ENCODE measurements at regions not wholly inside any gene's neighbourhood (a gene's known extent, or its start where the extent isn't known, plus 50 kb on each side); places are given as distances from the start of the nearest gene placed in this dataset.

DNA sequence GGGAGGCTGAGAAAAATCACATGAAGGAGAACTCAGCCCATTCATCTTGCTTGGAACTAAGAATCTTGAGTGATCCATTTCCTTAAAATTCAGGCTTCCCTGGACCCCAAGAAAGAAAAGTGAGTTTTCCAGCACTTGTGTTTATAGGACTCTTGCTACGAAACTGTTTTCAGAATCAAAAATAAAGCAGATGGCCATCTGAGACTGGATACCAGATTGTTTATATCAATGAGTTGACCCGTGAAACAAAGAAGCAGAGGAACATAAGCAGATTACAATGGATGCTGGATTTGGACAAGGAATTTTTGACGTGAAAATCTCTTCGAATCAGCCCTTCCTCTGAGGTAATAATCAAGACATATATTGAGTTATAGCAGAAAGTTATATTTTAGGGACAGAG, 223.2 kb downstream of the SYK start:
- DNase-seq = no peak

DNA sequence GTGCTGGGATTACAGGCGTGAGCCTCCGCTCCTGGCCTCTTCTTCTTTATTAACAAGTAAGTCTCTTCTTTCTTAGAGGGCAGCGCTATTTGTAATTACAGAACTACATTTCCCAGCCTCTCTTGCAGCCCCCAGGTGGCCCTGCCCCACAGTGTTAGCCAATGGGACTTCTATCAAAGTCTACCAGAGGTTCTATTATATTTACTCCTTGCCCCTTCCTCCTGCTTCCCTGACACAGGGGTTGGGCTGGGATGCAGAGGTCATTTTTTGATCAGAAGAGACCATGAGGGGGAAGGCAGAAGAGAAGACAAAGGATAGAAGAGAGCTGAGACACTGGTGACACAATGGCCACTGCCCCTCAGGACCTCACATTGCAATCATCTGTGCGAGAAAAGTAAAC, 224.2 kb downstream of the SYK start:
- no peak for DNase-seq

DNA sequence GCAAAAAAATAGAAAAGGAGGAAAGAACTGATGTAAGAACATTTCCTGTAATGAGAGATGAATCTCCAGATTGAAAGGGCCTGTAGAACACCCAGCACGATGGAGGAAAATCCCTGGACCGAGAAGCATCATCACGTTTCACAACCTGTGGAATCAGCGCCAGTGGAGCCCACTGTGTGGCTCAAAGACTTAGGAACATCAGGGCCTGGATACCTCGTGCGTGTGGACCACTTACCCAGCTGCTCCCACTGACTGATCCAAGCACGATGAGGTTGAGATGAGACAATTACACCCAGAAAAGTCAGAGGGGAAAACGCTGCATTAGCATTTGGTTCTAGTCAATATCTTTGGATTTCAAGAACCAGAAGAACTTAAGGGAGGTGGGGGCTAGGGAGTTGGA, 224.6 kb downstream of the SYK start:
- DNase-seq = no peak

DNA sequence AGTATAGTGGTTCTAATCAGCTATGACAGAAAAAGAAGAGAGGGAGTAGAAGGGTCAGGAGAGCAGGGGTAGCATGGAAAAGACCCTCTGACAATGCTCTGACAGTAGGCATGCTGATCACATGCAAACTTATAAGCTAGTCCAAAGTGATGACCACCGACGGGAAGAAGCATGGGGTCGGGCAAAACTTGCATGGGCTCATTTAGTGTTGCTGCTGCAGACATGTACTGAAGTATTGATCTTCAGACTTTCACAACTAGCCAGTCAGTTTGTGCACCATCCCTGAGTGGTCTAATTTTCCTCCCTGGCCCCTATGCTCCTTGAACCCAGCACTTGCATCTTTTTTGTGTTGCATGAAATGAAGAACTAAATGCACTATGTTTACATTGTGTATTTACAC, 225.4 kb downstream of the SYK start:
- DNase-seq = no peak

DNA sequence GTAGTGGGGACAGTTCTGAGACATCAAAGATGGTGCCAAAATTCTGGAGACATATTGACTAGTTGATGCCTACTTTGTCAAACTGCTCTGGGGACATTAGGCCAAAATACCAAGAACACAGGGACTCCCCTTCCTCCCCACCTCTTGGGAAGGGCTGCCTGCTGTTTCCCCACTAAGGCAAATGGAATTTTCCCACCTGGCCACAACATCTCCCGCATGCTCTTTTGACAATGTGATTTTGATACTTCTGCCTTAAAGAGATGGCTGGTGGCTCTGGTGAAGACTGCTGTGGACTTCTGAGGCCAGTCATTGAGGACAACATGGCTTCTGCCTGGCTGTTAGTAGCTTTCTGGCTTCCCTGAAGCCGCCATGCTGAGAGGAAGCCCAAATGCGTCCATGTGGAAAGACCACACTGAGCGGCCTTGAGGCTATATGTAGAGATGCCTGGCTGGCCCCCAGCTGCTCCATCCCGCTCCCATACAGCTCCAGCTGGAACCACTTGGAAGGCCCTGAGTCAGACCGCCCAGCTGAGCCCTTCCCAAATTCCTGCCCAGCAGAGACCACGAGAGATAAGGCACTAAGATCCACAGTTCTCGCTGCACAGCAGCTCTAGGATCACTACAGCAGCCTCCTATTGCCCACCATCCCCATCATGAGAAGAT, 226.7 kb downstream of the SYK start:
- no peak for DNase-seq

DNA sequence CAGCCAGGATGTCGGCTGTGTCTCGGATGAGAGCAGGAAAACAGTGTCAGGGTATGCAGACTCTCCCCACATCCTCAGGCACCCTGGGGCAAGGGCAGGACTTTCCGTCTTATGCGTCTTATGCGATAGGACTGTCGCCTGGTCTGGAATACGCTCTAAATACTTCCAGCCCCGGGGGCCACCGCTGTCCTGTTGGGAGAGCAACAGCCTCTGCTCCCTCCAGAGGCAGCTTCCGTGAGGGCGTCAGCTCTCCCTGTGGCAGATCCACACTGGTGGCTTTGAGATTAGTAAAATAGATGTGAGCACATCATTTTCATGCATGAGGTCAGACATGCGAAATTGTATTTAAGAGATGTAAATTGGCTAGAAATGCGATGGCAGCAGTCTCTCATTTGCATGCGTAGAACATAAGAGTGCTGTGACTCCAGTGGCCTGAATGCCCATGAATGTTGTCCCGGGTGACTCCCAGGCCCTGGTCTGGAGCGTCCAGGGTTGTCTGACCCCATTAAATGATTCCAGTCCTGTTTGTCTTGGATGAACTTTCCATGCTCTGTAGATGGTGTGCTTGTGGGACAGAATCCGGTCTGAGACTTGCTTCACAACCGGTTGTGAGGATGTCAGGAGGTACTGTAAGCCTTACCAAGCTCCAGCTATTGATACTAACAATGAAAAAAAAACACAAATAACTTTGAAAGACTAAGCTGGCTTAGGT, 228.2 kb downstream of the SYK start:
- no peak for DNase-seq

DNA sequence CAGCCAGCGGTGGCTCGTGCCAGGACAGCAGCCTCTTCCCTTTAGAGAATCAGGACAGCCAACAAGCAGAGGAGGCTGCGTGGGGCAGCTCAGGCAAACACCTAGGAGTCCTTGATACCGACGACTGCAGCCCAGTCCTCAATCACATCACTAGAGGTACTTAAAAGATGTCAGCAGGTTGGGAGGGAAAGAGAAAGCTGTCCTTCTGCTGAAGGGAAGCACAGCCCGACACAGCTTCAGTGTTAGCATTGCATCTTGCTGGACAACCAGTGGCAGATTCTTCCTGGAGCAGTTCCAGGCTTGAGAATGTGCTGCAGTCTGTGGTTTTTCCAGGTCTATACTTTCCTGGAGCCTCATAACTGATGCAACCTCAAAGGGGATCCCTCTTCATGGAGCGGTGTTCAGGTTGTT, 230.5 kb downstream of the SYK start:
- DNase-seq = no peak

DNA sequence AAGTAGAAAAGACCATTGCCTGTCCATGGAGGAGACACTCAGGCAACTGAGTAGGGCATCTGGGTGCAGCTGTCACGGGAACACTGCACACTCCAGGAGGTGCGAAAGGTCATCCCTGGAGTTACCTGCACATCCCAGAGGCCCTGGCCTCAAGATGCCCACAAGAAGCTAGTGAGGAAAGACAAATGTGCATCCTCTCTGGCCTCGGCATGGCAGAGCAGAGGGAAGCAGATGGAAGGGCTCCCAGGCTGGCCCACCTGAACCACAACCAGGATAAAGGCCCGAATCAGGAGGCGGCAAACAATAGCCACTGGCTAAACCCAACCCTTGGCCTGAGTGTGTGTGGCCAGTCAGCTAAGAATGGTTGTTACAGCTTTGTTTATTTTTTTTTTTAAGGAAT, 231.7 kb downstream of the SYK start:
- DNase-seq = no peak

DNA sequence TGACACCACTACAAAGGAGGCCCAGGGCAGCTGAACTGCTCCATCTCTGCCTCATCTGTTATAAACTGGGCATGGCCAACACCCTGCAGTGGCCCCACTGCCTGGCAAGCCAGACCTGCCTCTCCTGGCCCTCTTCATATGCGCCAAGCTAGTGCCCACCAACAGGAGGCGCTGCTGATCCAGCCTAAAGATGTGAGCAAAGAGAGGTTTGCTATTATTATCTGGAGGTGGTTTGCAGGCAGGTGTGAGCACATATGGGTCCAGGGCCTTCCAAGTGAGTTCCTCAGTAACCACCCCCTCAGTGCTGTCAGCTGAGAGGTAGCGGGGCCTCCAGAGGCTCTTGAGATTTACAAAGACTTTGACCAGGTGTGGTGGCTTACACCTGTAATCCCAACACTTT, 232.2 kb downstream of the SYK start:
- no peak for DNase-seq

DNA sequence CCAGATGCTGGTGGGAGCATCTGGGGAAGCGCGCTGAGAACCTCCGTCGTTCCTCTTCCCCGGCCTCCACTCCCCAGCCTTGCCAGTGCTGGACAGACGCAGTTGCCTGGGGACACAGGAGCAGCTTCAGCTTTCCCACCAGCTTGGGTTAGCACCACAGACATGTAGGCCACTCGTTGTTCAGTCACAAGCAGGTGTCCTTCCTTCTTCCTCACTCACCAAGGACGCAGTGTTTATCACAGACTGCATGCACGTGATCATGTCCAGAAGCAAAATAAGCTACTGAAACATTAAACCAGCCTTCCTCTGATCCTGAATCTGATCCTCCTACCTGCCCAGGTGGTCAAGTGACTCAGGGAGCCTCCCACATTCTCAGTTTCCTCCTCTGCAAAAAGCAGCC, 232.9 kb downstream of the SYK start:
- no peak for DNase-seq

DNA sequence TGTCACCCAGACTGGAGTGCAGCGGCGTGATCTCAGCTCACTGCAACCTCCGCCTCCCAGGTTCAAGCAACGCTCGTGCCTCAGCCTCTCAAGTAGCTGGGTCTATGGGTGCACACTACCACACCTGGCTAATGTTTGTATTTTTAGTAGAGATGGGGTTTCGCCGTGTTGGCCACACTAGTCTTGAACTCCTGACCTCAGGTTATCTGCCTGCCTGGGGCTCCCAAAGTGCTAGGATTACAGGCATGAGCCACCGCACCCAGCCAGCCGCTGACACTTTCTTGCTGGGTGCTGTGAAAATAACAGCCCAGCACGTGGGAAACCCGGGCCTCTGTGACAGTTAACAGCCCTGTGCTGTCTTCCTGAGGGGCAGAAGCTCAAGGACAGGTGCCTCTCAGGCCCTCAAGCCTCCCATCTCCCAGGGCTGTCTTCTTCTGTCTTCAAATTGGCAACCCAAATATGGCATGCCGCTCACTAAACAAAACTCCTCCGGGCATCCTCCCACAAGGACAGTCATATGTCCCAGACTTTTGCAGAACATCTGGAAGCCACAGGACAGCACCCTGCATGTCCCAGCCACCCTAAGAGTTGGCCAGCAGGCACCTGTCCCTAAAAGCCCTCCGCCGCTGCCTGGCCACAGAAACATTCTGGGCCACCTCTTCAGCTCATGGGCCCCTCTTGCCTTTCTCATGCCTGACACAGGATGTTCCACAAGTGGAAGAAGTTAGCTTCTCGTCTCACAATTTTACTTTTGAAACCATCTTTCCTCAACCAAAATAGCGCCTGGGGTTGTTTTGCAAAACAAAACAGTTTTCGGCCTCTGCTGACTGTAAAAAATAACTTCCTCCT, 233.6 kb downstream of the SYK start:
- DNase-seq = no peak

DNA sequence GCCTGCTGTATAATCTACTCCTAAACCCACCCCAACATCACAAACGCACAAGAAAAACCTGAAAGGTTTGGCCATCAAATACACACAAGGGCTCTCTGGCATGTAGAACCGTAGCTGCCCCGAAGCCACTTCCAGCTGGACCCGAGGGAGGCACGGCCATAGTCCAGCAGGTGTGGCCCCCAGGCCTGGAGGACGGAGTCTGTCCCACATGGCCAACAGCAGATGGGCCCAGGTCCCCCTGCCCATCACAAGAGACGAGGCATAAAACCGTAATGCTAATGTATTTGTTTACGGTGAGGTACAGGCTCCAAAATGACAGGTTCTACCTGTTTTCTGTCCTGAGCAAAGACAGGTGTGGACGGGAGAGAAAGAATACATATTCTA, 234.2 kb downstream of the SYK start:
- no peak for DNase-seq

DNA sequence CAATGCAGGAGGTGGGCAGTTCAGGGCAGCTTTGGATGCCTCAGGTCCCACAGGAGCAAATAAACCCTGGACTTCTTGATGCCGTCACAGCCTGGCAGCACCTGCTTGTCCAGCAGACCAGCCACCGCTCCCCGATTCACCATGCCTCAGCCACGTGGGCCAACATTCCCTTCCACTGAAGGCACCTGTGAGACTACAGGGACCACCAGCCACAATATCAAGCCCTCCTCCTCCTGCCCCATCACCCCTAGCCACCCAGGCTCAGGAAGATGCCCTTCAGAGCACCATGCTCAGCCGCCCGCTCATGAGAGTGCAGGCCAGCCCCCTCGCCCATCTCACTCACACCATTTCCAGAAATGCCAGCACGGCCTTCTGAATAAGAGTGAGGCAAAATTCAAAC, 234.7 kb downstream of the SYK start:
- no peak for DNase-seq

DNA sequence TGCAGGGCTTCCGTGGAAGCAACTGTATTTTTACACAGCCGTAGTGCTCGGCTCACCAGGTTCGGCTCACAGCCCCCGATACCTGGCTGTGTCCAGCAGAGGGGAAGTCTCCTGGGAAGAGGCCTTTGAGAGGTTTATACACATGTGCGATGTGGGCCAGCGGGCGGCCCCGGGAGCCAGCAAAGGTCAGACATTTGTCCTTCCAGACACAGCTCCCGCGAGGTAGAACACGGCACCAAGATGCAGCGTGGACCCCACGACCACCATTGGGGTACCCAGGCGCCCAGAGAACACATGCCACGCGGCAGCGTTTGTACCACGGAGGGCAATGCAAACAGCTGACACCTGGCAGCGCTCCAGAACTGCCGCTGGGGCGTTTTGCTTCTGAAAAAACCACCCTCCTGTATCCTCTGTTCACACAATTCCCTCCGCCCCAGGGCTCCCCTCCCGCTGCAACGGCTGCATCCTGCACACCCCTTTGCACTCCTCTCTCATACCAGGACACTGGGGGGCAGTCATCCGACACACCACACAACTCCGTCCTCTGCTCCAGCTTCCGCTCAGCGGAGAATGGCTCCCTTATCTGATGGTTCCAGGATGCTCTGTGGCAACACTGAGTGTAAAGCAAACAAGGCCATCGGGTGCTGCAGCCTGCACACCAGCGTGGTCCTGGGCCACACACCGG, 235.3 kb downstream of the SYK start:
- peak; percentile 84 for DNase-seq

DNA sequence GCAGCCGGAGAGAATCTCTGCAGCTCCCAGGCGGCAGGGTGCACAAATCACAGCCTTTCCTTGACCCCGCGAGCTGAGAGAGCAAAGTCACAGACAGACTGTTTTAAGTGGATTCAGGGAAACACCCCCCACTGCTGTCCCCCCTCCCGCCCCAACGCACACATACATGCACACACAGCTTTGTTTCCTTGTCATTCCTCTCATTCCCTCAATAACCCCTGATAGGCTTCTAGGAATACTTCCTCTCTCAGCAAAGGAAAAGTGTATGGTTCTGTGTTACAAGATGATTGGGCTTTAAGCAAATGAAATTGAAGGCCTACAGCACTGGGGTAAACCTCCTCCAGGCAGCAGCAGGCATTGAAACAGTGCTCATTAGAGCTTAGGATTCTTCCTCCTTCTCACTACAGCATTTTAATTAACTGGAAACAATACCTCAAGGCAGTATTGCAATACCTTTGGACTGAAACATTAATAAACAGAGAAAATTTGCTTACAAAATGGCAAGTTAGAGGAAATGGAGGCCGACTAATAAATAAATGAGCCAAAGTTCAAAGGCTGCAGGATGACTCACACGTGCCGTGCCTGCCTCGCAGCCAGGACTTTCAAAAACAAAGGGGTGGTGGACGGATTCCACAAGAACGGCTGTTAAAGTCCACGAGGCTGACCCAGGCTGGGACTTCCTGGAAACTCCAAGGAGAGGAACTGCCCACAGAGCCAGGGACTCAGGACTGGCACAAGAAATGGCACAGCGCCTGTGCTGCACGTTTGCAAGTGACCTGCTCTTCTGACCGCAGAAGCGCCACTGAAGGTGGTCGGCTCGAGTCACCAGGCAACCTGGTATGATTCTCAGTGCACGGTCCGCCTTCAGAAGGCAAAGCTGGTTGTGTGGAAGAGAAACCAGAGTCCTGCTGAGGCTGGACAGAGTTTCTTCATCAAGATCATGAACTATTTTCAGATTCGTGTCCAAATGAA, 236.2 kb downstream of the SYK start:
- DNase-seq = no peak

DNA sequence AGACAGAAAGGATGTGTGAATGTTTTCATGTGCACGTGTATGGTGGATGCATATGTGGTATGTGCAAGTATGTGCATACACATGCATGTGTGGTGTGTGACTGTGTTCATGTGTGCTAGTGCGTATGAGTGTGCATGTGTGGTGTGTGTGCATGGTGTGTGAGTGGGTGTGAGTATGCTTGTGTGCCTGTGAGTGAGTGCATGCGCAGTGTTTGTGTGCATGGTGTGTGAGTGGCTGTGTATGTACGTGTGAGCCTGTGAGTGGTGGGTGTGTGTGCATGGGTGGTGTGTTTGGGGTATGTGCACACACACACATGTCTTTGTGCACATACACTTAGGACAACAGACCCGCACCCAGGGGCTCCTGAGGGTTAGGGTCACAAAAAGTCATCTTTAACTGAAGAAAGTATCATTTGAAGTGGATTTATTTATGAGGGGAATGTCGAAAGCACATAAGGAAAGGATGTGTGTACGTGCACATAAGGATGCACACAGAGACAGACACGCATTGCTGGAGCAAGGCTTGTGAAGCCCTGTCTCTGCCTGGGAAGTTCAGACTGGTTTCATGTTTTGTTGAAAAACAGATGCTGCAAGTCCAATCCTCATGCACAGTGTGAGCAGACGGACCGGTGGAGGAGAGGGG, 237.0 kb downstream of the SYK start:
- no peak for DNase-seq

DNA sequence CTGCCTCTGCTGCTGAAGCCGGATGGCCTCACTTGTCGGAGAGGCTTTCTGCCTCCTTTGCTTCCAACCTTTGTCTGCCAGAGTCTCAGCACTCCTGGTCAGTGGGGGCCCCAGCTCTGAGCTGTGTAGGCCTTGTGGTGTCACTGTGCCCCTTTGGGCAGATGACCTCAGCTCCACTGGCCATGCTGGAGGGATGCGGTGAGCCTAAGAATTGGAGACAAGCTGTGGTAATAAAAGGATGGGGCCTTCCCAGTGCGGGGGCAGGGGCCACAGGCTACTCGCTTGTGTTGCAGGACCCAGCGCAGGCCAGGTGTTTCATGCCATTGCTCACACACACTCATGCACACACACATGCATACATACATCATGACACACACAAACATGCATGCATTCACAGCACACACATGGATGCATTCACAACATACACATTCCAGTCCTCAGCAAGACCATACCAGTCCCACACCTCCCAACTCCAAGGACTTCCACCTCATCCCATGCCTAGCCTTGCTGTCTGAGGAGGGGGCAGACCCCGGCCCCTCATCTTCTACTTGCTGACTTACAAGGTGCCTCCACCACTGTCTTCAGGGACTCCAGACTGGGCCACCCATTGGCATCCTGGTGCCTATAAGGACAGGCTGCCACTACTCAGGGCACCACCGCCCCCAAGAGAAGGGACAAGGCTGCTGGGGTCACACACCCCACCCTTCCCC, 237.7 kb downstream of the SYK start:
- no peak for DNase-seq

DNA sequence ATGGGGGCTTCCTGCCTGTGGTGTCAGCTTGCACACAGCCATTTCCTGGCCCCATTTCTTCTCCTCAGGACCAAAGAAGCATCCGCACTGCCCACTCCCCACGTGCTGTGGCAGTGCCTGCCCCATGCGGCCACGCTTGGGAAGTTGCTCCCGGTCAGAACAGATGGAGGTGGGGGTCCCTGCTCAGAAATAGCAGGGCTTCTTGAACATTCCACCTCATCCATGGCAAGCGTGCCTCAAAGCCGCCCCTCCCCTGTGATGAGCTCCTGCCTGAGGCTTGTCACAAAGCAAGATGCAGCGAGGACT, 238.2 kb downstream of the SYK start:
- no peak for DNase-seq

DNA sequence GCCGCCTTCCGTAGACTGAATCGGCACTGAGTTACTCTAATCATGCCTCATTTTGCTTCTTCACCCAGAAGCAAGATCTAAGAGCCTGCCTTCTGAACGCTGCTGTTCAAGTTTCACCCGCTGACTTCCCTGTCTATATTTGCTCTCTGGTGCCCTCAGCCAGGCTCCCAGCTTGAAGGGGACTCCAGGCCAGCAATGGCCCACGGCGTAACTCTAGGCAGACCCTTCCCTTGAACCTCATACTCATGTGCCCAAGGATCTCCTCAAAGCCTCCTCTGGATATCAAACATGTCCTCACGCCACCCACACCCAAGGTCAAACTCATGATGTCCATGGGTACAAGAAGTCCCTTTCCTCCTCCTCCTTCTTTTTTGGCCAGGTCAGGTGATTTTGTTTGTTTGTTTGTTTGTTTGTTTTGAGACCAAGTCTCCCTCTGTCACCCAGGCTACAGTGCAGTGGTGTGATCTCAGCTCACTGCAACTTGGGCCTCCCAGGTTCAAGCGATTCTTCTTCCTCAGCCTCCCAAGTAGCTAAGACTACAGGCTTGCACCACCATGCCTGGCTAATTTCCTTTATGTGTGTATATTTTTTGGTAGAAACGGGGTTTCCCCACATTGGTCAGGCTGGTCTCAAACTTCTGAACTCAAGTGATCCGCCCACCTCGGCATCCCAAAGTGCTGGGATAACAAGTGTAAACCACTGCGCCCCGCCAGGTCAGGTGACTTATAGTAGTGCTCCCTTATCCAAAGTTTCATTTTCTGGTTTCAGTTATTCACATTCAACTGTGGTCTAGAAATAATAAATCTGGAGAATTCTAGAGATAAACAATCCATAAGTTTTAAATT, 239.0 kb downstream of the SYK start:
- no peak for DNase-seq

DNA sequence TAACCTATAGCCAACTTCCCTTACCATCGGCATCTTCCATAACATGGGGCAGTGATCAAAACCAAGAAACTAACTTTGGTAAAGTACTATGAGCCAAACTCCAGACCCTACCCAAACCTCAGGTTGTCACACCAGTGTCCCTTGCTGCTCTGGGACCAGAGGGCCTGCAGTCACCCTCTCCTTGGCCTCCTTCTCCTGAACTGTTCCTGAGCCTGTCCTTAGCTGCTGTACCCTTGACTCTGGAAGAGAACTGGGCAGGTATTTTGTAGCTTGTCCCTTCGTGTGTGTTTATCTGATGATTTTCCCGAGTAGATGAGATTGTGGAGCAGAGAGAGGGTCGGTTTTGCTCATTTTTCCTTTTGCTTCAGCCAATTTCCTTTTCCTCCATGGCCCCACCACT, 240.4 kb downstream of the SYK start:
- DNase-seq = no peak

Measured in NCI-H2171 treated with DMSO at 0.1 percent for 48 hours (cell line).